GM18519 (cell line): ENCODE measurements at regions not wholly inside any gene's neighbourhood (a gene's known extent, or its start where the extent isn't known, plus 50 kb on each side); places are given as distances from the start of the nearest gene placed in this dataset.

Experiments used
- ATAC-seq: cut with Tn5 transposase; IDR thresholded peaks from one replicate; pipeline ENCODE4 v1.9.1; 2021; ENCODE audit warnings: mild to moderate bottlenecking, moderate library complexity; ENCODE audit not compliant: unreplicated experiment, low FRiP score

DNA sequence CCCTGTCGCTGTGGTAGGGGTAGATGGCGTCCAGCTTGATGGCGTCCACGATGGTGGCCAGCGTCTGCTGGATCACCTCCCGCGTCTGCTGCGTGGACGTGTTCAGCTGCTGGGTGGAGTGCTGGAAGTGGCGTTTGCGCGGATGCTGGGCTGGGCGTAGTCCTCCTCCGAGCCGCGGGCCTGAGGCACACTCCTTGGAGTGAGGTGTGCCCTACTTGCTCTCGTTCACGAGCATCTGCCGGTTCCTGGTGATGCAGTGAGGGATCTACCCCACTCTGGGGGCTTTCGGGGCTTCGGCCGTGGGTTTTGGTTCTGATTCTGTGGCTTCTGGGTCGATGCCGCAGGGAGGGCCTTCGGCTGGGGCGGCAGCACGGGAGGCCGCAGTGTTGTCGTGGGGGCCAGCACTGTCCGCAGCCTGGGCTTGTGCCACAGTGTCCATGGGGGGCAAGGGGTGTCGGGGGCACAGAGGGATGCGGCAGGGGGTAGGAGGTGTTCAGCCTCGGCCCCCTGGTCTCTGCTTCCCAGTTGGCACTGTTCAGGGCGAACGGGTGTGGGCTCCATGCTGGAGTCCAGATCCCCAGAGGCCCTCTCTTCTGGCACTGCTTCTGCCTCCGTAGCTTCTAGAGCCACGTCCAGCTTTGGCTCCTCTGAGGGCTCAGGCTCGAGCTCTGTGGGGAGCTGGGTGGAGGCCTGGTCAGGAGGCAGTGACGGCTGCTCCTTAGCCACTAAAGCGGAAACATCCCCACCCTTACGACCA, 890.6 kb upstream of the LRRTM1 start:
- no peak for ATAC-seq

DNA sequence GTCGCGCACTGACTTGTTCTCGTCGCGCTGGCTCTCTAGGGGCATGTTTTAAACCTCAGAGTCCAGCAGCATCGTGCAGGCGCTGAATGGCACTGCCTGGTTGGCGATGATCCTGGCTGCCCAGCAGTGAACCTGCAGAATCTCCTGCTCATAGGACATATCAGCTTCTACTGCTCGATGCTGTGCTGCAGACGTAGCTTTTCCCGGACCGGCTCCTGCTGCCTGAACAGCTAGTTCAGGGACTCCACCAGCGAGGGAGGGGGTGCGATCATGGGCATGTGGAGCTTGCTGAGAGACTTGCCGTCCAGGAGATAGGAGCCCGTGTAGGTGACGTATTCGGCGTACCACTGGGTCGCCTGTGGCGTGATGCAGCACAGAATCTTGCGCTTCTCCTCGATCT, 890.0 kb upstream of the LRRTM1 start:
- no peak for ATAC-seq

GRCh38 chr2:81194176-81194575, 889.6 kb upstream of the LRRTM1 start:
- no peak for ATAC-seq

GRCh38 chr2:81181845-81182244, 877.3 kb upstream of the LRRTM1 start:
- no peak for ATAC-seq

- no peak for ATAC-seq
Observed at GRCh38 chr2:81171447-81171846, 866.9 kb upstream of the LRRTM1 start.

- no peak for ATAC-seq
Observed at GRCh38 chr2:81163583-81163982, 859.0 kb upstream of the LRRTM1 start.

- no peak for ATAC-seq
Observed at GRCh38 chr2:81158505-81158904, 854.0 kb upstream of the LRRTM1 start.

DNA sequence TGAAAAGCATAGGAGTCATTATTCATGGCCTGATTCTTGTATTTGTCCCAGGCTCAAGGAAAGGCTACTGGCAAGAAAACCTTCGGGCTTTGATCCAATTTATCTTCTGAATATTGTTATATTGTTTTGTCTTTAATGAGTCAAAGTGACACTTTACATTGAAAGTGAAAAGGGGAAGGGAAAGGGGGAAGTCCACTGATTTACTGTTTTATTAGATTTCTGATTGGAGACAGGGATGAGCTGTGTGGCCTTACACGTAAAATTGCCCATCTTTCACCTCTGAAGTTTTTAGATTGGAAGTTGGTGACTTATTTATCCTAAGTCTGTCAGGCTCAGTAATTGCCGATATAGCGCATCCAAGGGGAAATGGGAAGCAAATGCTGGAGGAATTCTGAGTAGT, 843.8 kb upstream of the LRRTM1 start:
- no peak for ATAC-seq

GRCh38 chr2:81136296-81136695, 831.7 kb upstream of the LRRTM1 start:
- ATAC-seq, result no peak

DNA sequence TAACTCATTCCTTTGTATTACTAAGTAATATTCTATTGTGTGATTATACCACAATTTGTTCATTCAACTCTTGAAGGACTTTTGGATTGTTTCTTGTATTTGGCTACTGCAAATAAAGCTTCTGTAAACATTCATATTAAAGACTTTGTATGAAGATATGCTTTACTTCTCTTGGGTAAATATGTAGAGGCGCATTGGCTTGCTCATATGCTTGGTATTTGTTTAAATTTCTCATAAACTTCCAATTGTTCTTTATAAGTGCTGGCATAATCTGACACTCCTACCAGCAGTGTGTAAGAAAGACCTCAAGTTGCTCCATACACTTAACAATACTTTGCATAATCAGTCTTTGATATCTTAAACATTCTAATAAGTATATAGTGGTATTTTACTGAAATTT, 792.8 kb upstream of the LRRTM1 start:
- no peak for ATAC-seq

- ATAC-seq, result no peak
Observed at GRCh38 chr2:81093031-81093430, 788.5 kb upstream of the LRRTM1 start.

DNA sequence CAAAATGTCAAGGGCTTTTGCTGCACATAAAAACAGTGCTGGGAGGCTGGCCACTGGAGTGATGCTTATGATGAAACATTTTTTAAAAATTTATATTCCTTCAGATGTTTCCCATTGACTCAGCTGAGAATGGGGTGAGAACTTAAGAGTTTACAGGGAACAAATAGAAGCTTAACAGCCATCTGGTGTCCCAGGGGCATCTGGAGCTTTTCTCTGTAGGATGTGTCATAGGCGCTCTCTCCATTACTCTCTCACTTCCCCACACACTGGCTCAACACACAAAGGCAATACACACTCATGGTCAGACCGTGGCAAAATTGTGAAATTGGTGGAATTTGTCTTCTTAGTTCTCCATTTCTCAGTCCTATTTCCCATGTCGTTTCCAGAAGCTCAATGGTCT, 783.1 kb upstream of the LRRTM1 start:
- ATAC-seq, result no peak

- no peak for ATAC-seq
Observed at GRCh38 chr2:81084101-81084500, 779.5 kb upstream of the LRRTM1 start.

- ATAC-seq, result no peak
Observed at GRCh38 chr2:81078631-81079030, 774.1 kb upstream of the LRRTM1 start.

- ATAC-seq, result no peak
Observed at GRCh38 chr2:81078102-81078501, 773.5 kb upstream of the LRRTM1 start.

- ATAC-seq, result no peak
Observed at GRCh38 chr2:81077396-81077795, 772.8 kb upstream of the LRRTM1 start.

DNA sequence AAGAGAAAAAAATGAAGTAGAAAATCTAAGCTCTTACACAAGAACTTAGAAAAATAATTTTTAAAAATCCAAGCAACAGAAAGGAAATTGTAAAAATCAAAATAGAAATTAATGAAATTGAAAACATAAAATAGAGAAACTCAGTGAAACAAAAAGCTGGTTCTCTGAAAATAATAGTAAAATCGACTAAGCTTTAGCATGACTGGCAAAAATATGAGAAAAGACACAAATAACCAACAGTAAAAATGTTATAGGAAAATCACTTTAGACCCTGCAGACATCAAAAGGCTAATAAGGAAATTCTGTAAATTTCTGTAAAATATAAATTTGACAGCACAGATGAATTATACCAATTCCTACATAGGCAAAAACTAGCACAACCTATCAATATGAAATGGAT, 768.9 kb upstream of the LRRTM1 start:
- ATAC-seq, result no peak

- ATAC-seq, result no peak
Observed at GRCh38 chr2:81068144-81068543, 763.6 kb upstream of the LRRTM1 start.

DNA sequence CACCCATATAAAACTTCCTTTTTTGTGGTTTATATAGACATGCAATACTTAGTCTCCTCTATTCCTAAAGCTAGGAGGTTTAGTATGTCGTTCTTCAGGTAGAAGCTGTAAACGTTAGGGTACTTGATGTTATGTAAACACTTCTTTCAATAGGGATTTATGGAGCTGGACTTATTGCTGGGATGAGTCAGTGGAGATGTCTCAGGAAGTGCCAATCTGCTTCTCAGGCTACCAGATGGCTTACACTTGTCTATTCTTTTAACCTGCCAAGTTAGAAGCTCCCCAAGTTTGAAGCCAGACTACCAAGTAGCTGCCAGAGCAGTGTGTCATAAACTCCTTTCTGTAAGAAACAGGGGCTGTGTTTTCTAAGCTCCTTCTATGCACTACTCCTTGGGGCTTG, 756.5 kb upstream of the LRRTM1 start:
- ATAC-seq, result no peak

DNA sequence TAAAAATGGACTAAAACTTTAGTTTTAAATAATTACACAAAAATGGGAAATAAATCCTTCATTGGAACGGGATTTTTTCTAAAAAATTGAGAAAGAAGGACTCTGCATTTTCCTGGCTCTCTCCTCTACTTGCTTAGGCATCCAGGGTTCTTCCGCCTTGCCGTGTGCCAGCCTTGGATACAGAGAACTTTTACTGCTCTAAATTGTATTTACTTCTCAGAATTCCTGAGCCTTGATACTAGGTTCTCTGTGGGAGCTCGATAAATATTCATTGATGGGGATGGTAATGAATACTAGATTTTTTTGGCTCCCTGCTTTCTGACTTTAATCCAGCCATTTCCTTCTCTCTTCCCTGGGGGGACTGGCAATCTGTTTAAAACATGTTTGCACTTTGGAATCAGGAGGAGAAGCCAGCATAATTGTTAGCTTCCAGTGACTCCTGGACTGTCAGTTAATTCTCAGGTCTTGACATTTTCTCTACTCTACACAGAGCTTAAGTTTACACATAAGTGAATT, 746.1 kb upstream of the LRRTM1 start:
- no peak for ATAC-seq

DNA sequence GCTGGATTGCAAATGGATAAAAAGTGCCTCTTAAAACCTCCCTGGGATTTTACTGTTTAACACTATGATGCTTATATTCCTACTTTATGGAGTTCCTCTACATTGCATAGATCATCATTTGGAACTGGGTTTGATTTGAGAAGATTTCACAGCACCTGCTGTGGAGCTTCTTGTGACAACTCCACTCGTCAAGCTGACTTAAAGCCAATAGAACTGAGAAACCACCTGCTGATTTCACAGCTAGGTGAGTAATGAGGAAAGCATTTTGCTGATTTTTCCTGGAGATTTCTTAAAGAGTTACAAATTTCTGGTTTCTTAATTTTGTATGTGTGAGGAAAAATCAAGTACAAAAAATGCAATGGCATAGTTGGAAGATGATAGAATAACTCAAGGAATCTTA, 739.1 kb upstream of the LRRTM1 start:
- no peak for ATAC-seq

DNA sequence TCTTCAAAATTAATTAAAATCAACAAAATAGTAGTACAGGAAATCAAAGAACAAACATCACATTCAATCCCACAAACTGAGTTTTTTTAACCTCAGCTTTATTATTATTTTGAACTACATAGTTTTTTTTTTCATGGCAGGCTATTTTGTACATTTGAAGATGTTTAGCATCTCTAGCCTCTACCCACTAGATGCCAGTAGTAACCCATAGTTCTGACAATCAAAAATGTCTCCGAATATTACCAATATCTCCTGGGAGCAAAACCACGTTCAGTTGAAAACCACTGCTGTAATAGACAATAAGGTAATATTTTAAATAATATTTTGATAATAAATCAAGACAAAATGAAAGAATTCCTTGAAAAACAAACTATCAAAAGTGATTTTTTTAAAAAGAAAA, 702.6 kb upstream of the LRRTM1 start:
- ATAC-seq, result no peak

GRCh38 chr2:81002906-81003305, 698.4 kb upstream of the LRRTM1 start:
- ATAC-seq, result no peak
